Activated T-cell treated with anti-CD3 and anti-CD28 coated beads, Interleukin-2, amount 50 U/mL, for 48 hours (primary cell): ENCODE measurements at regions not wholly inside any gene's neighbourhood (a gene's known extent, or its start where the extent isn't known, plus 50 kb on each side); places are given as distances from the start of the nearest gene placed in this dataset.
"Not testable (repeated sequence)": the region's sequence is repeated elsewhere in the genome, so short reads cannot be mapped to it uniquely, and the experiment has no call there.

ENCODE experiments used
- DNase-seq, 2 experiments: peaks; one replicate each; pipeline ENCODE4 v3.0.0-alpha.2; 2020

- no peak for DNase-seq
Observed at GRCh38 chrX:13220916-13221315, 98.9 kb downstream of the ATXN3L start.

- no peak for DNase-seq
Observed at GRCh38 chrX:13219991-13220764, 99.7 kb downstream of the ATXN3L start.

- no peak for DNase-seq
Observed at GRCh38 chrX:13218758-13219157, 101.1 kb downstream of the ATXN3L start.

GRCh38 chrX:13216139-13216538 is 103.7 kb downstream of the ATXN3L start:
- no peak for DNase-seq

GRCh38 chrX:13215729-13216128 is 104.1 kb downstream of the ATXN3L start:
- no peak for DNase-seq

- no peak for DNase-seq
Observed at GRCh38 chrX:13212191-13212651, 107.6 kb downstream of the ATXN3L start.

- DNase-seq, result not testable (repeated sequence)
Observed at GRCh38 chrX:13210142-13210541, 109.7 kb downstream of the ATXN3L start.

- not testable (repeated sequence) for DNase-seq
Observed at GRCh38 chrX:13209704-13210103, 110.1 kb downstream of the ATXN3L start.

- DNase-seq, result no peak
Observed at GRCh38 chrX:13208281-13208935, 111.4 kb downstream of the ATXN3L start.

GRCh38 chrX:13203271-13203670 is 116.6 kb downstream of the ATXN3L start:
- no peak for DNase-seq

- DNase-seq, result no peak
Observed at GRCh38 chrX:13201605-13202219, 118.1 kb downstream of the ATXN3L start.

GRCh38 chrX:13200398-13200797 is 119.5 kb downstream of the ATXN3L start:
- DNase-seq, result no peak

- no peak for DNase-seq
Observed at GRCh38 chrX:13198762-13199064, 121.1 kb downstream of the ATXN3L start.

- no peak for DNase-seq
Observed at GRCh38 chrX:13198056-13198761, 121.6 kb downstream of the ATXN3L start.

- no peak for DNase-seq
Observed at GRCh38 chrX:13196782-13197181, 123.1 kb downstream of the ATXN3L start.

GRCh38 chrX:13195340-13195739 is 124.5 kb downstream of the ATXN3L start:
- DNase-seq, result no peak

- DNase-seq, result no peak
Observed at GRCh38 chrX:13194291-13195103, 125.4 kb downstream of the ATXN3L start.

- DNase-seq, result no peak
Observed at GRCh38 chrX:13190051-13190450, 129.8 kb downstream of the ATXN3L start.

- DNase-seq, result no peak
Observed at GRCh38 chrX:13189380-13189779, 130.5 kb downstream of the ATXN3L start.

GRCh38 chrX:13188731-13189309 is 131.0 kb downstream of the ATXN3L start:
- DNase-seq, result no peak

- not testable (repeated sequence) for DNase-seq
Observed at GRCh38 chrX:13186643-13187042, 133.2 kb downstream of the ATXN3L start.

GRCh38 chrX:13180807-13181206 is 136.4 kb upstream of the FAM9C start:
- DNase-seq, result no peak
